ENCODE measurements at regions not wholly inside any gene's neighbourhood (a gene's known extent, or its start where the extent isn't known, plus 50 kb on each side); places are given as distances from the start of the nearest gene placed in this dataset.

GRCh38 chr5:61683148-61683547 lies 351.1 kb downstream of the ZSWIM6 start:
- CTCF ChIA-PET, result no interaction called here
- BruUV-seq (replicated peaks), result no TSS peak
- H3K27ac ChIP-seq (ENCODE audit: insufficient read depth, low read depth, low read length), result no peak overlapping the region
- no peaks in the 10 kb centered on the region for H3K79me2 ChIP-seq (ENCODE audit: control insufficient read depth, insufficient read depth, low read length)
- intact Hi-C loops (cut with micrococcal nuclease) (no loop called here), dilution Hi-C loops (cut with MboI; ENCODE audit: extremely low pct_ligation_motif_present, low sequenced_read_pairs) (no loop called here)
- no peaks in the 10 kb centered on the region for H3K9me1 ChIP-seq (replicated peaks; ENCODE audit: control insufficient read depth, extremely low read depth, insufficient read depth, low read length)
- no peaks in the 10 kb centered on the region for H3K36me3 ChIP-seq (ENCODE audit: control insufficient read depth in 2 of 2, extremely low read depth in 1 of 2, insufficient read depth in 2 of 2, low read length in 2 of 2)
- no peak overlapping the region for H2AFZ ChIP-seq (ENCODE audit: low read depth, low read length)
- POLR2A ChIA-PET, result no interaction called here
- no peak overlapping the region for H3K4me3 ChIP-seq (replicated peaks in 1 of 3; ENCODE audit: insufficient read depth in 1 of 3, low read depth in 1 of 3, low read length in 3 of 3)
- FAIRE-seq (no peak), DNase-seq (ENCODE audit: low read depth, low spot score) (no peak)
- no peaks in the 10 kb centered on the region for H3K9me3 ChIP-seq (replicated peaks; ENCODE audit: control insufficient read depth, insufficient read depth, low read length)
- no peaks in the 10 kb centered on the region for H4K20me1 ChIP-seq (replicated peaks; ENCODE audit: control insufficient read depth, extremely low read depth, insufficient read depth, low read length)
- peaks cover 9 to 15% of the 10 kb centered on the region in 2 experiments for H3K27me3 ChIP-seq (ENCODE audit: control insufficient read depth in 2 of 2, insufficient read depth in 2 of 2, low read length in 2 of 2)
- H3K4me2 ChIP-seq (ENCODE audit: insufficient read depth, low read length), result no peak overlapping the region
- no peak overlapping the region for H3K9ac ChIP-seq (replicated peaks; ENCODE audit: extremely low read depth, insufficient read depth, low read length)
- TF ChIP-seq MYC (IDR thresholded peaks at IDR 0.05; ENCODE audit: low read depth, low read length) (no peak), POLR2A (IDR thresholded peaks at IDR 0.05; ENCODE audit: low read depth, low read length) (no peak), CTCF (IDR thresholded peaks at IDR 0.05; ENCODE audit: extremely low read depth in 1 of 2, insufficient read depth in 1 of 2, low read depth in 1 of 2, low read length in 2 of 2) (no peak), EZH2 (IDR thresholded peaks at IDR 0.05; ENCODE audit: borderline replicate concordance, low read depth, low read length, severe bottlenecking) (no peak), FOS (IDR thresholded peaks at IDR 0.05; ENCODE audit: borderline replicate concordance, insufficient read depth, low read length) (no peak), JUN (IDR thresholded peaks at IDR 0.05; ENCODE audit: borderline replicate concordance, insufficient read depth, insufficient read length, low read depth) (no peak), POLR2AphosphoS5 (IDR thresholded peaks at IDR 0.05; ENCODE audit: insufficient read depth, low read depth, low read length) (no peak), GATA2 (IDR thresholded peaks at IDR 0.05; ENCODE audit: insufficient read depth, insufficient read length, low read depth, low read length) (no peak)
- no peaks in the 10 kb centered on the region for H3K4me1 ChIP-seq (ENCODE audit: control insufficient read depth, extremely low read depth, insufficient read depth, low read length)
